SK-N-SH (cell line): ENCODE measurements at regions not wholly inside any gene's neighbourhood (a gene's known extent, or its start where the extent isn't known, plus 50 kb on each side); places are given as distances from the start of the nearest gene placed in this dataset.

Experiments used
- CTCF ChIA-PET: fragments of 300-600, 350-600 bp; formaldehyde crosslinking; extraction: SDS; loops from one replicate; lab custom pipeline; 2021; lab: Yijun Ruan, JAX
- POLR2A ChIA-PET: fragments of 350-600 bp; sonication (Branson Sonifier 250); formaldehyde crosslinking; extraction: SDS; loops from one replicate; lab custom pipeline; 2020; ENCODE audit warnings: antibody characterized with exemption, inconsistent platforms; lab: Yijun Ruan, JAX
- DNase-seq: peaks from one replicate; pipeline ENCODE4 v3.0.0; 2012
- H2AFZ ChIP-seq: fragments of 200-600 bp; sonication (generic); 2 replicates; pipeline ENCODE4 v1.8.1; 2016; ENCODE audit warnings: antibody characterized with exemption, mild to moderate bottlenecking, low read depth
- H3F3A ChIP-seq: fragments of 200-600 bp; sonication (generic); replicated peaks from 2 replicates; pipeline ENCODE3; 2016; ENCODE audit warnings: antibody characterized with exemption, mild to moderate bottlenecking; ENCODE audit not compliant: insufficient read depth
- H3K27ac ChIP-seq, 2 experiments: fragments of 200-500 bp in 1 of 2; fragments of 200-600 bp in 1 of 2; sonication (Bioruptor generic) in 1 of 2; sonication (generic), shearing (Covaris generic) in 1 of 2; 2 replicates each; pipeline versions ENCODE4 v1.5.1 to v1.6.1; 2014 to 2016; ENCODE audit warnings: low read depth in 2 of 2, inconsistent platforms in 1 of 2, low read length in 1 of 2, mild to moderate bottlenecking in 1 of 2, mixed read lengths in 1 of 2
- H3K27me3 ChIP-seq: fragments of 200-600 bp; sonication (generic), shearing (Covaris generic); 2 replicates; pipeline ENCODE4 v1.6.1; 2016; ENCODE audit warnings: mixed run types; ENCODE audit not compliant: insufficient read depth
- H3K36me3 ChIP-seq, 2 experiments: fragments of 200-500 bp in 1 of 2; fragments of 200-600 bp in 1 of 2; sonication (Bioruptor generic) in 1 of 2; sonication (generic) in 1 of 2; replicated peaks in 1 of 2; 2 replicates each; pipeline versions ENCODE3 to v1.5.1; 2014 to 2016; ENCODE audit warnings: low read length in 1 of 2, mild to moderate bottlenecking in 1 of 2; ENCODE audit not compliant: insufficient read depth in 2 of 2, control insufficient read depth in 1 of 2
- H3K4me1 ChIP-seq, 2 experiments: fragments of 200-500 bp in 1 of 2; fragments of 200-600 bp in 1 of 2; sonication (Bioruptor generic) in 1 of 2; sonication (generic), shearing (Covaris generic) in 1 of 2; 2 replicates each; pipeline versions ENCODE4 v1.5.1 to v1.6.1; 2014 to 2016; ENCODE audit warnings: low read depth in 1 of 2, low read length in 1 of 2, mixed run types in 1 of 2; ENCODE audit not compliant: insufficient read depth in 2 of 2, control insufficient read depth in 1 of 2
- H3K4me2 ChIP-seq: fragments of 200-600 bp; sonication (generic), shearing (Covaris generic); 2 replicates; pipeline ENCODE4 v1.6.1; 2017; ENCODE audit warnings: mixed run types
- H3K4me3 ChIP-seq, 2 experiments: fragments of 200-500 bp in 1 of 2; fragments of 200-600 bp in 1 of 2; sonication (Bioruptor generic) in 1 of 2; sonication (generic), shearing (Covaris generic) in 1 of 2; 2 replicates each; pipeline versions ENCODE4 v1.5.1 to v1.8.1; 2014 to 2016; ENCODE audit warnings: low read depth in 2 of 2, inconsistent platforms in 1 of 2, low read length in 1 of 2, mild to moderate bottlenecking in 1 of 2, mixed read lengths in 1 of 2, moderate library complexity in 1 of 2
- H3K79me2 ChIP-seq: fragments of 200-600 bp; sonication (generic); 2 replicates; pipeline ENCODE4 v1.8.1; 2017; ENCODE audit warnings: mild to moderate bottlenecking; ENCODE audit not compliant: insufficient read depth
- H3K9ac ChIP-seq: fragments of 200-600 bp; sonication (generic); 2 replicates; pipeline ENCODE4 v1.6.1; 2017; ENCODE audit warnings: mixed run types
- H3K9me2 ChIP-seq: fragments of 200-600 bp; sonication (generic); 2 replicates; pipeline ENCODE4 v1.6.1; 2017; ENCODE audit warnings: mixed run types
- H3K9me3 ChIP-seq: fragments of 200-600 bp; sonication (generic); 2 replicates; pipeline ENCODE4 v1.6.1; 2017; ENCODE audit warnings: mixed run types, mild to moderate bottlenecking, moderate library complexity
- H4K20me1 ChIP-seq: fragments of 200-600 bp; sonication (generic); 2 replicates; pipeline ENCODE4 v1.6.1; 2017; ENCODE audit warnings: mild to moderate bottlenecking, mixed run types; ENCODE audit not compliant: insufficient read depth
- CHD2 ChIP-seq: fragments of 150-350 bp; IDR thresholded peaks from 2 replicates; pipeline ENCODE4 v1.6.1; 2018; ENCODE audit warnings: low read length; ENCODE audit not compliant: partially characterized antibody
- ELF1 ChIP-seq: IDR thresholded peaks from 2 replicates; pipeline ENCODE4 v1.4.0; 2012
- FOSL2 ChIP-seq: IDR thresholded peaks from 2 replicates; pipeline ENCODE4 v1.4.0; 2012; ENCODE audit warnings: low read depth, mild to moderate bottlenecking, moderate library complexity, borderline replicate concordance
- FOXJ3 ChIP-seq: sonication (generic); formaldehyde crosslinking; IDR thresholded peaks from 2 replicates; pipeline ENCODE4 v1.5.1; 2020; ENCODE audit warnings: mild to moderate bottlenecking, missing genetic modification reagents
- IRF3 ChIP-seq: fragments of 150-350 bp; IDR thresholded peaks from 2 replicates; pipeline ENCODE4 v1.6.1; 2016; ENCODE audit warnings: mild to moderate bottlenecking, low read depth, low read length
- JUND ChIP-seq: IDR thresholded peaks from 2 replicates; pipeline ENCODE4 v1.4.0; 2012
- MAX ChIP-seq: IDR thresholded peaks from 2 replicates; pipeline ENCODE4 v1.4.0; 2012; ENCODE audit warnings: low read depth
- MEF2A ChIP-seq: IDR thresholded peaks from 2 replicates; pipeline ENCODE4 v1.4.0; 2012; ENCODE audit warnings: low read depth, borderline replicate concordance
- MXI1 ChIP-seq: IDR thresholded peaks from 2 replicates; pipeline ENCODE4 v1.6.1; 2012; ENCODE audit warnings: mild to moderate bottlenecking, low read depth, low read length, improper control_type of control experiment
- NFIC ChIP-seq: IDR thresholded peaks from 2 replicates; pipeline ENCODE4 v1.4.0; 2012; ENCODE audit warnings: borderline replicate concordance
- PBX3 ChIP-seq: IDR thresholded peaks from 2 replicates; pipeline ENCODE4; 2012
- RFX5 ChIP-seq: IDR thresholded peaks from 2 replicates; pipeline ENCODE4 v1.6.1; 2012; ENCODE audit warnings: mild to moderate bottlenecking, improper control_type of control experiment, low read length
- SMC3 ChIP-seq: IDR thresholded peaks from 2 replicates; pipeline ENCODE4 v1.6.1; 2012; ENCODE audit warnings: low read depth, low read length, improper control_type of control experiment
- TCF12 ChIP-seq: IDR thresholded peaks from 2 replicates; pipeline ENCODE4 v1.4.0; 2012
- USF1 ChIP-seq: IDR thresholded peaks from 2 replicates; pipeline ENCODE4 v1.4.0; 2012; ENCODE audit warnings: low read depth, borderline replicate concordance
- ZBTB33 ChIP-seq: IDR thresholded peaks from 2 replicates; pipeline ENCODE4 v1.4.0; 2012; ENCODE audit warnings: low read depth, borderline replicate concordance
- WGBS: methylation state at CpG from one replicate; pipeline ENCODE4 v1.1.6; 2017; ENCODE audit warnings: low lambda C conversion rate; 5-methylcytosine and 5-hydroxymethylcytosine counted together

GRCh38 chr1:38243106-38243505 is 196.5 kb upstream of the POU3F1 start:
- no peaks in the 10 kb centered on the region for H3K4me1 ChIP-seq
- H3K9ac ChIP-seq = no peak overlapping the region
- no peaks in the 10 kb centered on the region for H3K36me3 ChIP-seq
- H3K9me3 ChIP-seq = no peaks in the 10 kb centered on the region
- no peaks in the 10 kb centered on the region for H3K27me3 ChIP-seq
- H3K4me2 ChIP-seq = no peak overlapping the region
- no peaks in the 10 kb centered on the region for H3F3A ChIP-seq
- no peak overlapping the region for H3K4me3 ChIP-seq
- TF ChIP-seq SMC3 = no peak
- no peak for TF ChIP-seq NFIC
- TF ChIP-seq FOSL2 = no peak
- TF ChIP-seq MAX = no peak
- TF ChIP-seq JUND = no peak
- DNase-seq = no peak
- H3K27ac ChIP-seq = no peak overlapping the region
- H4K20me1 ChIP-seq = no peaks in the 10 kb centered on the region
- no peak overlapping the region for H2AFZ ChIP-seq
- CTCF ChIA-PET = no interaction called here
- POLR2A ChIA-PET = no interaction called here
- no peaks in the 10 kb centered on the region for H3K9me2 ChIP-seq
- 62% methylated on average over 4 of the region's 6 CpGs for WGBS
- no peaks in the 10 kb centered on the region for H3K79me2 ChIP-seq

- Histone ChIP-seq H2AFZ (no peak overlapping the region), H3K4me2 (no peak overlapping the region), H3K27ac (no peak overlapping the region), H3K79me2 (no peaks in the 10 kb centered on the region), H3F3A (no peaks in the 10 kb centered on the region), H3K9ac (no peak overlapping the region), H3K9me2 (no peaks in the 10 kb centered on the region), H3K27me3 (no peaks in the 10 kb centered on the region), H4K20me1 (no peaks in the 10 kb centered on the region), H3K9me3 (no peaks in the 10 kb centered on the region)
- 31% methylated on average over 5 of the region's 5 CpGs for WGBS
- POLR2A ChIA-PET = no interaction called here
- DNase-seq = no peak
- TF ChIP-seq USF1 = no peak
- no peak for TF ChIP-seq MAX
- TF ChIP-seq FOSL2 = no peak
- no peak for TF ChIP-seq MXI1
- TF ChIP-seq, all 33 proteins: peak for 0
- CTCF ChIA-PET = no interaction called here
- Histone ChIP-seq H3K36me3 (no peaks in the 10 kb centered on the region), H3K4me1 (no peaks in the 10 kb centered on the region), H3K4me3 (no peak overlapping the region)
These were observed 195.9 kb upstream of the POU3F1 start for GRCh38 chr1:38242506-38242905.

- no peak overlapping the region for H2AFZ ChIP-seq
- H3K36me3 ChIP-seq = no peaks in the 10 kb centered on the region
- no peaks in the 10 kb centered on the region for H3K9me3 ChIP-seq
- no peak for DNase-seq
- H3K9ac ChIP-seq = no peak overlapping the region
- H3K9me2 ChIP-seq = no peaks in the 10 kb centered on the region
- H3K4me2 ChIP-seq = no peak overlapping the region
- H3K27me3 ChIP-seq = no peaks in the 10 kb centered on the region
- no peak overlapping the region for H3K27ac ChIP-seq
- no peak overlapping the region for H3K4me3 ChIP-seq
- no peaks in the 10 kb centered on the region for H3F3A ChIP-seq
- CTCF ChIA-PET = no interaction called here
- 15% methylated on average over 6 of the region's 6 CpGs for WGBS
- POLR2A ChIA-PET = interaction anchor here (0.5 kb wide), 1 partner anchor 200 kb away, joined by 4 read pairs; no protein-coding TSS in a partner anchor
- H3K79me2 ChIP-seq = no peaks in the 10 kb centered on the region
- no peaks in the 10 kb centered on the region for H4K20me1 ChIP-seq
- no peaks in the 10 kb centered on the region for H3K4me1 ChIP-seq
- TF ChIP-seq CHD2 (no peak), ZBTB33 (no peak), MEF2A (no peak), ELF1 (no peak), PBX3 (no peak), MAX (no peak), FOXJ3 (no peak), TCF12 (no peak), RFX5 (no peak), IRF3 (no peak), NFIC (no peak)
These were observed 195.2 kb upstream of the POU3F1 start for GRCh38 chr1:38241594-38242334.
